GM03348 (cell line): ENCODE measurements at regions not wholly inside any gene's neighbourhood (a gene's known extent, or its start where the extent isn't known, plus 50 kb on each side); places are given as distances from the start of the nearest gene placed in this dataset.
"Not testable (repeated sequence)": the region's sequence is repeated elsewhere in the genome, so short reads cannot be mapped to it uniquely, and the experiment has no call there.

Source experiments
- DNase-seq: peaks from one replicate; pipeline ENCODE4 v3.0.0; 2012; ENCODE audit warnings: low spot score

- DNase-seq, result no peak
These were observed 297.2 kb downstream of the NDUFA10 start for GRCh38 chr2:239727776-239728600.

- no peak for DNase-seq
These were observed 297.9 kb downstream of the NDUFA10 start for GRCh38 chr2:239727182-239727775.

GRCh38 chr2:239726631-239727181 is 298.4 kb downstream of the NDUFA10 start:
- no peak for DNase-seq

- no peak for DNase-seq
These were observed 299.0 kb downstream of the NDUFA10 start for GRCh38 chr2:239726091-239726591.

- DNase-seq, result no peak
These were observed 299.6 kb downstream of the NDUFA10 start for GRCh38 chr2:239725551-239725890.

GRCh38 chr2:239724851-239725550 is 300.1 kb downstream of the NDUFA10 start:
- no peak for DNase-seq

GRCh38 chr2:239724194-239724849 is 300.8 kb downstream of the NDUFA10 start:
- no peak for DNase-seq

GRCh38 chr2:239723486-239724193 is 301.5 kb downstream of the NDUFA10 start:
- no peak for DNase-seq

GRCh38 chr2:239722760-239723470 is 302.2 kb downstream of the NDUFA10 start:
- no peak for DNase-seq

GRCh38 chr2:239721991-239722759 is 303.0 kb downstream of the NDUFA10 start:
- DNase-seq, result no peak

GRCh38 chr2:239721531-239721930 is 303.6 kb downstream of the NDUFA10 start:
- DNase-seq, result no peak

GRCh38 chr2:239720361-239721360 is 304.5 kb downstream of the NDUFA10 start:
- DNase-seq, result no peak

- DNase-seq, result no peak
These were observed 305.3 kb downstream of the NDUFA10 start for GRCh38 chr2:239719791-239720360.

- not testable (repeated sequence) for DNase-seq
These were observed 306.2 kb downstream of the NDUFA10 start for GRCh38 chr2:239718991-239719390.

- no peak for DNase-seq
These were observed 307.4 kb downstream of the NDUFA10 start for GRCh38 chr2:239717706-239718105.

GRCh38 chr2:239717319-239717675 is 307.8 kb downstream of the NDUFA10 start:
- DNase-seq, result no peak

- DNase-seq, result no peak
These were observed 308.4 kb downstream of the NDUFA10 start for GRCh38 chr2:239716536-239717318.

- DNase-seq, result no peak
These were observed 309.1 kb downstream of the NDUFA10 start for GRCh38 chr2:239716009-239716408.
